Mesodermal cell (in vitro differentiated cells): ENCODE measurements at regions not wholly inside any gene's neighbourhood (a gene's known extent, or its start where the extent isn't known, plus 50 kb on each side); places are given as distances from the start of the nearest gene placed in this dataset.

Experiments
- H3K27ac ChIP-seq: 2 replicates; pipeline ENCODE4 v1.7.0; 2013; ENCODE audit warnings: mild to moderate bottlenecking, low read depth, low read length, moderate library complexity; ENCODE audit not compliant: severe bottlenecking
- H3K36me3 ChIP-seq: 2 replicates; pipeline ENCODE4 v1.7.1; 2013; ENCODE audit warnings: mild to moderate bottlenecking, low read length, moderate library complexity; ENCODE audit not compliant: control insufficient read depth, insufficient read depth
- H3K4me1 ChIP-seq: one replicate; pipeline ENCODE4 v1.7.1; 2013; ENCODE audit warnings: mild to moderate bottlenecking, low read length; ENCODE audit not compliant: insufficient read depth, control insufficient read depth, poor library complexity, severe bottlenecking
- H3K4me3 ChIP-seq: 2 replicates; pipeline ENCODE4 v1.7.0; 2013; ENCODE audit warnings: low read length, control low read depth, mild to moderate bottlenecking; ENCODE audit not compliant: insufficient read depth, poor library complexity, severe bottlenecking; ENCODE audit errors: extremely low read depth
- H3K9me3 ChIP-seq: 2 replicates; pipeline ENCODE4 v1.7.1; 2013; ENCODE audit warnings: mild to moderate bottlenecking, low read length, moderate library complexity; ENCODE audit not compliant: control insufficient read depth
- WGBS, 2 experiments: methylation state at CpG; one replicate each; pipeline ENCODE4 v1.1.5; 2013; ENCODE audit warnings: missing lambda C conversion rate in 2 of 2; ENCODE audit not compliant: insufficient coverage in 2 of 2; 5-methylcytosine and 5-hydroxymethylcytosine counted together

DNA sequence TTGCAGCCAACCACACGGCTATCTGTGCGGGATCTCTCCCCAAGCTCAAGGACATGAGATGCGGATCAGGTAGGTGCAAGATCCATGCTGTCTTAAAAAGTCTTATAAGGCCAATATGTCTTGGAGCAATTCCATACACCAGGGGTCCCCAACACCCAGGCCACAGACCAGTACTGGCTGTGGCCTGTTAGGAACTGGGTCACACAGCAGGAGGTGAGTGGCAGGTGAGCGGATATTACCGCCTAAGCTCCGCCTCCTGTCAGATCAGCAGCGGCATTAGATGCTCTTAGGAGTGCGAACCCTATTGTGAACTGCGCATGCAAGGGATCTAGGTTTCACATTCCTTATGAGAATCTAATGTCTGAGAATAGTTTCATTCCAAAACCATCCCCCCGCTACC is 68.8 kb upstream of the ZNF599 start:
- no peaks in the 10 kb centered on the region for H3K9me3 ChIP-seq
- 69 to 87% methylated on average over 6 of the region's 10 CpGs for WGBS, 2 experiments
- H3K4me3 ChIP-seq: no peak overlapping the region
- H3K27ac ChIP-seq: no peak overlapping the region
- no peaks in the 10 kb centered on the region for H3K36me3 ChIP-seq
- no peaks in the 10 kb centered on the region for H3K4me1 ChIP-seq

- Histone ChIP-seq H3K4me1 (no peaks in the 10 kb centered on the region), H3K36me3 (no peaks in the 10 kb centered on the region), H3K4me3 (no peak overlapping the region), H3K9me3 (no peaks in the 10 kb centered on the region), H3K27ac (no peak overlapping the region)
- 56 to 66% methylated on average over 39 to 43 of the region's 43 CpGs for WGBS, 2 experiments
These were observed 65.9 kb upstream of the ZNF599 start for GRCh38 chr19:34838753-34839431.

DNA sequence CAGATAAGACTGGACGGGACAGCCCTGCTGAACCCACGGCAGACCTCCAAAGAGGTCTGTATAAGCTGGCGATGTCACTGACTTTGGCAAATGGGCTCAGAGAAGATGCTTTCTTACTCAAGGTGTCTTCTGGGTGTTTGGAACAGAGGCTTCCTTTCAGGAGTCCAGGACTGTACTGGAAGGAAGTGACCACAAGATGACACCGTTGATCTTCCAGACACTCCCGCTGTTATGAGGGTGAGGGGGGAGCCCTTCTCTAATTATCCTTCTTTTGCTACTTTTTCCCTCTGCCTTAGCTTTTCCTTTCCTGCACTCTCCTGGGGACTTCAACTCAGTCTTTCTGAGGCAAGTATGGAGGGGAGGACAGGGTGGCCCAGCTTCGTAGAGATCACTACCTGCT is 65.2 kb upstream of the ZNF599 start:
- H3K4me3 ChIP-seq: no peak overlapping the region
- H3K36me3 ChIP-seq: no peaks in the 10 kb centered on the region
- no peaks in the 10 kb centered on the region for H3K9me3 ChIP-seq
- no peak overlapping the region for H3K27ac ChIP-seq
- 89 to 93% methylated on average over 3 of the region's 6 CpGs for WGBS, 2 experiments
- H3K4me1 ChIP-seq: no peaks in the 10 kb centered on the region

DNA sequence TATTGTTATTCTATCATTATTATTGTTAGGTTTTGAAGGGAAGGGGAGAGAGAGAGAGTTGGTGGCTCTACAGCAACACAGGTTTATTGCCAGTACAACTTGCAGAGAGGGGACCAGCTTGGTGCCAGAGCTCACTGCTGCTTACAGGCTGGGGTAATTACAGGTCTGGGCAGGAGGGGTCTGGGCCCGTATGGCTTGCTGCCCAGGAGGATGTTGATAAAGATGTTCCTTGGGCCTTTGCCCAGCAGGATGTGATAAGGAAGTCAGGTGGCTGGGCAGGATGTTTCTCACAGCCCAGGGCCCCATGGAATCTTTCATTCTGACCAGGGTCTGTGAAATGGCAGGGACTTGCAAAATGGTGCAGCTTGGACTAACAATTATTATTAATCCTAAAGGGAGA is 64.2 kb upstream of the ZNF599 start:
- H3K27ac ChIP-seq: no peak overlapping the region
- WGBS, 2 experiments: 80 to 83% methylated on average over 1 of the region's 1 CpG
- no peaks in the 10 kb centered on the region for H3K9me3 ChIP-seq
- H3K4me3 ChIP-seq: no peak overlapping the region
- H3K4me1 ChIP-seq: no peaks in the 10 kb centered on the region
- H3K36me3 ChIP-seq: no peaks in the 10 kb centered on the region

DNA sequence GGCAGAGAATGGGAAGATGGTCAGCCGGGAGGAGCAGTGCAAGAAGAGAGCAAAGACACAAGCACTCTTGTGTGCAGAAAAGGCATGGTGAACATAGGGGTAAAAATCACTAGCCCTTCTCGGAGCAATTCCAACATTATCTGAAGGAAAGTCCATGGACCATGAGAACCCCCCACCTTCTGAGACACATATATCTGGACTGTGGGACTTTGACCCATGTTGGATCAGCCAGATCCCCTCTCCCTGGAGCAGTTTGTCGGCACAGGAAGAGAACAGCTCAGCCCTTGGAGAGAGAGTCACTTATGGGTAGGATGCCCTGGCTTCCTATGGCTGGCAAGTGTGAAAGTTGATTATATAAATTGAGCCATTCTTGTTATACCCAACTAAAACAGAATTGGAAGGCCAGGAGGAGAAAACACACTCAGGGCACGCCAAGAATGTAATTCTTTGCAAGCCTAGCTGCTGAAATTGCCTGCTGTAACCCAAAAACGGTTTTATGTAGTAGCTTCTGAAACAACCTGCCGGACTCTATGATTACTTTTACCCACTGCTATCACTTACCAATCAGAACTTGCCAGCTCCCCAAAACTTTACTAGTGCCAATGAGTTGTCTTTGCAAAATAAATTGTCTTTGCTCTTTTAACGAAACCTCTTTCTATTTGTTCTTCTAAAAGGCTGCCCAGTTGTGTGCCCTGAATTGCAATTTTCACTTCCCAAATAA is 62.8 kb upstream of the ZNF599 start:
- Histone ChIP-seq H3K4me3 (no peak overlapping the region), H3K27ac (no peak overlapping the region), H3K4me1 (no peaks in the 10 kb centered on the region), H3K9me3 (no peaks in the 10 kb centered on the region), H3K36me3 (no peaks in the 10 kb centered on the region)
- 69 to 82% methylated on average over 3 to 5 of the region's 7 CpGs for WGBS, 2 experiments

DNA sequence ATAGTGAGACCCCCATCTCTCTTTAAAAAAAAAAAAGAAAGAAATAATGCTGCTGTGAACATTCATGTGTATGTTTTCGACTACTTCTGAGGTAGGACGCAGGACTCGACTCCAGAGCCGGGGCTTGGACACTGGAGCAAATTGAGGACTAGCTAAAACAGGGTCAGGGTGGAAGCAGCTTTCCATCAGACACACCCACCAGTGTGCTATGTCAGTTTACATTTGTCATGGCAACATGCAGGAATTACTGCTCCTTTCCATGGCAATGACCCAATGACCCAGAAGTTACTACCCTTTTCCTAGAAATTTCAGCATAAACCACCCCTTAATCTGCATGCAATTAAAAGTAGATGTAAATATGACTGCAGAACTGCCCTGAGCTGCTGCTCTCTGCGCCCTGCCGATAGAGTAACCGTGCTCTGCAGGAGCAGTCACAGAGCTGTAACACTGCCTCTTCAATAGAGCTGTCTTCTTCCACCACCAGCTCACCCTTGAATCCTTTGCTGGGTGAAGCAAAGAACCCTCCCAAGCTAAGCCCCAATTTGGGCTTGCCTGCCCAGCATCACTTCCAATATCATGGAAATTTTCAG is 61.6 kb upstream of the ZNF599 start:
- WGBS, 2 experiments: 62 to 69% methylated on average over 5 to 6 of the region's 7 CpGs
- H3K27ac ChIP-seq: no peak overlapping the region
- no peaks in the 10 kb centered on the region for H3K9me3 ChIP-seq
- H3K36me3 ChIP-seq: no peaks in the 10 kb centered on the region
- no peaks in the 10 kb centered on the region for H3K4me1 ChIP-seq
- no peak overlapping the region for H3K4me3 ChIP-seq

DNA sequence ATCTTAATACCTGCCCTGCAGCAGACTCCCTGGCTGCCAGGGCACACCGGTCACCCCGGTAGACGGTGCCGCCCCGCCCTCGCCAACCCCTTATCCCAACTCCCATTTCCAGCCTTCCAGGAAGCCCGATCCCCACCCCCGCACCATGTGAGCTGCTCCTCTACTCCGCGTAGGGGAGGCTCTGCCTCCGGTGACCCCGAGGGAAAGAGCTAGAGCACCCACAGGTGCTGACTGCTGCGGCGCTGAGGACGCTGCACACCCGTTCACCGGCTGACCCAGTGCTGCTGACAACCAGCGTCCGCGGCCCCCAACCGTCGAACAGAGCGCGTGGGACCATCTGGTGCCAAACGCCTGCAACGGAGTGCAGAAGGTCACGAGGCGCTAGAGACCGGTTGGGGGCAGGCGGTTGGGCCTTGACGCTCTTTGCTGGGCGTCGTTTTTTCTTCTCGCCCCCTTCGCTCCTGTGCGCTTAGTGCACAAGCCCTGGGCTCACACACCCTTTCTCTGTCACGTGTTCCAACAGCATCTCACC is 59.6 kb upstream of the ZNF599 start:
- H3K4me1 ChIP-seq: no peaks in the 10 kb centered on the region
- H3K4me3 ChIP-seq: no peak overlapping the region
- H3K36me3 ChIP-seq: no peaks in the 10 kb centered on the region
- H3K9me3 ChIP-seq: no peaks in the 10 kb centered on the region
- no peak overlapping the region for H3K27ac ChIP-seq
- 94 to 95% methylated on average over 31 to 36 of the region's 37 CpGs for WGBS, 2 experiments

DNA sequence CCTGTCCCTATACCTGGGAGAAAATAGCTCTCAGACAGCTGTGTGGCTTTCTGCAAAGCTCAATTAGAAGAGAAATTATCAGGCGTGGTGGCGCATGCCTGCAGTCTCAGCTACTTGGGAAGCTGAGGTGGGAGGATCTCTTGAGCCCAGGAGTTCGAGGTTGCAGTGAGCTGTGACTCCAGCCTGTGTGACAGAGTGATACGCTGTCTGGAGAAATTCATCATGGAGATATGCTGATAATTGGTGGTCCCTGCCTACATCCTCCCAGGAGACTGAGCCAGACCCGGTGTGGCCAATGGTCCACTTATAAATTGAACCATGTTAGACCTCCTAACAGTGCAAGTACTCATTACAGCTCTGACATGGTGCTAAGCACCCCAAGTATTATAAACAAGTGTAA is 58.7 kb upstream of the ZNF599 start:
- H3K36me3 ChIP-seq: no peaks in the 10 kb centered on the region
- H3K27ac ChIP-seq: no peak overlapping the region
- WGBS, 2 experiments: 92 to 93% methylated on average over 4 of the region's 5 CpGs
- no peaks in the 10 kb centered on the region for H3K4me1 ChIP-seq
- no peak overlapping the region for H3K4me3 ChIP-seq
- no peaks in the 10 kb centered on the region for H3K9me3 ChIP-seq

- Histone ChIP-seq H3K27ac (no peak overlapping the region), H3K36me3 (no peaks in the 10 kb centered on the region), H3K4me3 (no peak overlapping the region), H3K4me1 (no peaks in the 10 kb centered on the region), H3K9me3 (no peaks in the 10 kb centered on the region)
- no CpG with 5 or more reads among the region's 3 CpGs for WGBS, 2 experiments
These were observed 55.1 kb upstream of the ZNF599 start for GRCh38 chr19:34828156-34828555.

DNA sequence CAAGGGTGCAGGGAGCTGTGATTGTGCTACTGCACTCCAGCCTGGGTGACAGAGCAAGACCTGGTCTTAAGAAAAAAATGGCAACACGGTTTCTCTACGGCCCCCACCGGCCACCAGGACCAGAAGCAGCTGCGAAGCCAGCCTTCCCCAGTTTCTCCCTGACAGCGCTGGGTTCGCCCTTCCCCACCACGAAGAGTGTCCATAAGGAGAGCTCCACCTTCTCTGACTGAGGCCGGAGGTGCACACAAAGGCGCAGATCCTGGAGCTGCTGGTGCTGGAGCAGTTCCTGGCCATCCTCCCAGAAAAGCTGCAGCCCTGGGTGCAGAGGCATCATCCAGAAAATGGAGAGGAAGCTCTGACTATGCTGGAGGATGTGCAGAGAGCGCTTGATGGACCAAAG is 52.2 kb upstream of the ZNF599 start:
- H3K4me1 ChIP-seq: no peaks in the 10 kb centered on the region
- no peak overlapping the region for H3K4me3 ChIP-seq
- no peak overlapping the region for H3K27ac ChIP-seq
- no peaks in the 10 kb centered on the region for H3K36me3 ChIP-seq
- WGBS, 2 experiments: 84 to 89% methylated on average over 9 to 10 of the region's 10 CpGs
- H3K9me3 ChIP-seq: no peaks in the 10 kb centered on the region

GRCh38 chr19:34824686-34825085 is 51.7 kb upstream of the ZNF599 start:
- H3K27ac ChIP-seq: no peak overlapping the region
- H3K4me1 ChIP-seq: no peaks in the 10 kb centered on the region
- H3K4me3 ChIP-seq: no peak overlapping the region
- H3K9me3 ChIP-seq: no peaks in the 10 kb centered on the region
- 94 to 100% methylated on average over 3 of the region's 4 CpGs for WGBS, 2 experiments
- no peaks in the 10 kb centered on the region for H3K36me3 ChIP-seq
